Activated naive CD4-positive, alpha-beta T cell treated with Interleukin-2 at 50 U/mL for 16 hours (primary cell): ENCODE measurements at regions not wholly inside any gene's neighbourhood (a gene's known extent, or its start where the extent isn't known, plus 50 kb on each side); places are given as distances from the start of the nearest gene placed in this dataset.
"Not testable (repeated sequence)": the region's sequence is repeated elsewhere in the genome, so short reads cannot be mapped to it uniquely, and the experiment has no call there.

ENCODE experiments used
- DNase-seq: peaks from one replicate; pipeline ENCODE4 v3.0.0-alpha.2; 2020

- DNase-seq, result no peak
Observed at GRCh38 chr2:226573158-226573557, 226.5 kb downstream of the IRS1 start.

- DNase-seq, result no peak
Observed at GRCh38 chr2:226564667-226565066, 235.0 kb downstream of the IRS1 start.

GRCh38 chr2:226561962-226562361 lies 237.7 kb downstream of the IRS1 start:
- DNase-seq, result no peak

- DNase-seq, result no peak
Observed at GRCh38 chr2:226560325-226560724, 239.3 kb downstream of the IRS1 start.

GRCh38 chr2:226559536-226559935 lies 240.1 kb downstream of the IRS1 start:
- no peak for DNase-seq

- DNase-seq, result no peak
Observed at GRCh38 chr2:226558418-226558817, 241.2 kb downstream of the IRS1 start.

GRCh38 chr2:226556050-226556449 lies 243.6 kb downstream of the IRS1 start:
- DNase-seq, result no peak

- no peak for DNase-seq
Observed at GRCh38 chr2:226554701-226555100, 244.9 kb downstream of the IRS1 start.

- DNase-seq, result no peak
Observed at GRCh38 chr2:226553333-226553732, 246.3 kb downstream of the IRS1 start.

- no peak for DNase-seq
Observed at GRCh38 chr2:226552571-226553285, 246.9 kb downstream of the IRS1 start.

GRCh38 chr2:226551522-226552250 lies 247.9 kb downstream of the IRS1 start:
- no peak for DNase-seq

GRCh38 chr2:226550801-226551200 lies 248.8 kb downstream of the IRS1 start:
- no peak for DNase-seq

GRCh38 chr2:226548732-226549131 lies 250.9 kb downstream of the IRS1 start:
- no peak for DNase-seq

- no peak for DNase-seq
Observed at GRCh38 chr2:226544596-226545210, 254.9 kb downstream of the IRS1 start.

- DNase-seq, result no peak
Observed at GRCh38 chr2:226540204-226540994, 259.2 kb downstream of the IRS1 start.

GRCh38 chr2:226536410-226536809 lies 263.2 kb downstream of the IRS1 start:
- no peak for DNase-seq

GRCh38 chr2:226532976-226533375 lies 266.6 kb downstream of the IRS1 start:
- not testable (repeated sequence) for DNase-seq

GRCh38 chr2:226531061-226531810 lies 268.4 kb downstream of the IRS1 start:
- DNase-seq, result no peak

GRCh38 chr2:226529556-226529955 lies 270.1 kb downstream of the IRS1 start:
- no peak for DNase-seq

- no peak for DNase-seq
Observed at GRCh38 chr2:226526716-226527115, 272.9 kb downstream of the IRS1 start.

GRCh38 chr2:226524381-226524843 lies 275.2 kb downstream of the IRS1 start:
- no peak for DNase-seq

GRCh38 chr2:226520723-226521122 lies 278.9 kb downstream of the IRS1 start:
- DNase-seq, result no peak
